ENCODE measurements at regions not wholly inside any gene's neighbourhood (a gene's known extent, or its start where the extent isn't known, plus 50 kb on each side); places are given as distances from the start of the nearest gene placed in this dataset.

GRCh38 chr9:82776508-82776907, 286.4 kb downstream of the RASEF start:
- TF ChIP-seq EZH2 (IDR thresholded peaks at IDR 0.05) (no peak), POLR2A (IDR thresholded peaks at IDR 0.05; ENCODE audit: borderline replicate concordance, extremely low read depth, insufficient read depth, insufficient read length) (no peak)
- TF ChIP-seq, protein P1, sequence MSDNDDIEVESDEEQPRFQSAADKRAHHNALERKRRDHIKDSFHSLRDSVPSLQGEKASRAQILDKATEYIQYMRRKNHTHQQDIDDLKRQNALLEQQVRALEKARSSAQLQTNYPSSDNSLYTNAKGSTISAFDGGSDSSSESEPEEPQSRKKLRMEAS (IDR thresholded peaks at IDR 0.05) = no peak
- TF ChIP-seq, protein P2, sequence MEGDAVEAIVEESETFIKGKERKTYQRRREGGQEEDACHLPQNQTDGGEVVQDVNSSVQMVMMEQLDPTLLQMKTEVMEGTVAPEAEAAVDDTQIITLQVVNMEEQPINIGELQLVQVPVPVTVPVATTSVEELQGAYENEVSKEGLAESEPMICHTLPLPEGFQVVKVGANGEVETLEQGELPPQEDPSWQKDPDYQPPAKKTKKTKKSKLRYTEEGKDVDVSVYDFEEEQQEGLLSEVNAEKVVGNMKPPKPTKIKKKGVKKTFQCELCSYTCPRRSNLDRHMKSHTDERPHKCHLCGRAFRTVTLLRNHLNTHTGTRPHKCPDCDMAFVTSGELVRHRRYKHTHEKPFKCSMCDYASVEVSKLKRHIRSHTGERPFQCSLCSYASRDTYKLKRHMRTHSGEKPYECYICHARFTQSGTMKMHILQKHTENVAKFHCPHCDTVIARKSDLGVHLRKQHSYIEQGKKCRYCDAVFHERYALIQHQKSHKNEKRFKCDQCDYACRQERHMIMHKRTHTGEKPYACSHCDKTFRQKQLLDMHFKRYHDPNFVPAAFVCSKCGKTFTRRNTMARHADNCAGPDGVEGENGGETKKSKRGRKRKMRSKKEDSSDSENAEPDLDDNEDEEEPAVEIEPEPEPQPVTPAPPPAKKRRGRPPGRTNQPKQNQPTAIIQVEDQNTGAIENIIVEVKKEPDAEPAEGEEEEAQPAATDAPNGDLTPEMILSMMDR (IDR thresholded peaks at IDR 0.05 in 2 of 3, conservative IDR thresholded peaks at IDR 0.05 in 1 of 3; ENCODE audit: borderline replicate concordance in 1 of 3, insufficient read depth in 1 of 3, low read depth in 2 of 3, low read length in 2 of 3) = no peak
